ENCODE measurements at regions not wholly inside any gene's neighbourhood (a gene's known extent, or its start where the extent isn't known, plus 50 kb on each side); places are given as distances from the start of the nearest gene placed in this dataset.

- ChIA-PET POLR2A (no interaction called here), CTCF (ENCODE audit: low intra/inter-chr PET ratio, low total read pairs) (no interaction called here)
- H3K27ac ChIP-seq (ENCODE audit: extremely low read length, insufficient read depth, low read length): no peak overlapping the region
- DNase-seq (ENCODE audit: low spot score): no peak
- H2AFZ ChIP-seq (ENCODE audit: low read length): no peak overlapping the region
- no peaks in the 10 kb centered on the region for H3K4me1 ChIP-seq (ENCODE audit: insufficient read depth, low read length)
- intact Hi-C loops (cut with micrococcal nuclease; ENCODE audit: unreplicated experiment): no loop called here
- FAIRE-seq: no peak
- H3K79me2 ChIP-seq (ENCODE audit: insufficient read depth, low read length): no peaks in the 10 kb centered on the region
- 11% methylated on average over 1 of the region's 1 CpG for WGBS (ENCODE audit: low lambda C conversion rate)
- in situ Hi-C loops (cut with HindIII; ENCODE audit: extremely low pct_ligation_motif_present, low pct_unique_long_range_greater_than_20kb): no loop called here
- peaks cover 25% of the 10 kb centered on the region; the same call in 1 of the 2 replicates for H3K9me3 ChIP-seq (ENCODE audit: low read length)
- H3K9ac ChIP-seq (ENCODE audit: insufficient read depth, low read depth, low read length): no peak overlapping the region
- ATAC-seq: no peak
- no peak overlapping the region for H3K4me2 ChIP-seq (ENCODE audit: low read depth, low read length)
- no TSS peak for BruUV-seq (replicated peaks)
- no peaks in the 10 kb centered on the region for H4K20me1 ChIP-seq (ENCODE audit: insufficient read depth, low read length)
- H3K36me3 ChIP-seq (replicated peaks in 1 of 2; ENCODE audit: control insufficient read depth in 1 of 2, insufficient read depth in 2 of 2, low read length in 2 of 2): no peaks in the 10 kb centered on the region
- H3K27me3 ChIP-seq (ENCODE audit: control insufficient read depth in 1 of 2, insufficient read depth in 2 of 2, low read length in 2 of 2): no peaks in the 10 kb centered on the region
- no peak overlapping the region for H3K4me3 ChIP-seq (replicated peaks in 1 of 3; ENCODE audit: insufficient read depth in 1 of 3, low read depth in 2 of 3, low read length in 3 of 3)
- TF ChIP-seq ARNT (IDR thresholded peaks at IDR 0.05): no peak
- no peak for TF ChIP-seq RFXANK (CRISPR knock-in tag; IDR thresholded peaks at IDR 0.05)
- no peak for TF ChIP-seq CCAR2 (optimal IDR thresholded peaks at IDR 0.05; ENCODE audit: low read depth, low read length)
- no peak for TF ChIP-seq ZNF281 (CRISPR knock-in tag; IDR thresholded peaks at IDR 0.05; ENCODE audit: borderline replicate concordance)
- no peak for TF ChIP-seq ZNF839 (CRISPR knock-in tag; IDR thresholded peaks at IDR 0.05; ENCODE audit: borderline replicate concordance)
- no peak for TF ChIP-seq CREBL2 (CRISPR knock-in tag; IDR thresholded peaks at IDR 0.05; ENCODE audit: borderline replicate concordance)
- no peak for TF ChIP-seq ZNF580 (CRISPR knock-in tag; IDR thresholded peaks at IDR 0.05; ENCODE audit: borderline replicate concordance, low read depth)
- no peak for TF ChIP-seq ZNF276 (CRISPR knock-in tag; IDR thresholded peaks at IDR 0.05; ENCODE audit: low read depth)
- no peak for TF ChIP-seq TMF1 (CRISPR knock-in tag; IDR thresholded peaks at IDR 0.05; ENCODE audit: low read depth)
- no peak for TF ChIP-seq KAT7 (CRISPR knock-in tag; IDR thresholded peaks at IDR 0.05; ENCODE audit: borderline replicate concordance)
- no peak for TF ChIP-seq CBX5 (CRISPR knock-in tag; IDR thresholded peaks at IDR 0.05; ENCODE audit: borderline replicate concordance)
- no peak for TF ChIP-seq FUBP1 (CRISPR knock-in tag; IDR thresholded peaks at IDR 0.05; ENCODE audit: borderline replicate concordance)
- no peak for TF ChIP-seq CENPX (CRISPR knock-in tag; IDR thresholded peaks at IDR 0.05)
- no peak for TF ChIP-seq HDAC6 (IDR thresholded peaks at IDR 0.05; ENCODE audit: low read depth, low read length)
- no peak for TF ChIP-seq ZNF24 (IDR thresholded peaks at IDR 0.05)
These were observed 138.4 kb downstream of the HTR1B start for GRCh38 chr6:77324866-77325265.

Measured in HepG2 (cell line).